ENCODE measurements at regions not wholly inside any gene's neighbourhood (a gene's known extent, or its start where the extent isn't known, plus 50 kb on each side); places are given as distances from the start of the nearest gene placed in this dataset.

DNA sequence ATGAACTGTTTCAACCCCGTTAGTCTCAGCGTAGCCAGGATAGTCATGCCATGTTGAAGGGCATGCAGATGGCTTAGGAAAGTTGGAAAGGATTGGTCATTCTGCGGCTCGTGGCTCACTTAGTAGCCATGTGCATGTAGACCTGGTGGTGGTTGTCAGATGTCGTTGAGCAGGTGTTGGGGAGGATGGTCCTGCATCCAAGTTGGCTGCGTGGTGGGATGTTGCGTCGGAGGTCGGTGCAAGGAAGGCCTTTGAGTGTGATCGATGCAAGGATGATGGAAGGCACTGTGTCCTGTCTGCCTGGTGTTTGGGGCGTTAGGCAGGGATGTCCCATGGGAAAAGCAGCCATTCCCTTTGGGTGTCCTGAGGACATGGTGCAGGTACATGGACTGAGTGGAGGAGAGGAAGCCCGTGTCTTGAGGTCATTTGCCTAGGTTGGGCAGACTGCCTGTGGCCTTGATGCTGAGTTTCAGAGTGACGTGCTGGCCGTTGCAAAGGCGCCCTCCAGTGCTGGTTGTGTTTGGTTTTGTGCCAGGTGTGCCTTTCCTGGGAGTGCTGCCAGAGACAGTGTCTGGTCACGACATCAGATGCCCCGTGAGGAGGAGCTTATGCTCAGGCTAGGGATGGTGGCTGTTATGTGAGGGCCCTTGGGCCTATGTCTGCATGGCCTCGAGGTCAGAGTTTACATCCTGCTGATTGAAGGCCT, 103.4 kb downstream of the SNRPN start:
- Histone ChIP-seq H3K27ac (no peak overlapping the region), H3K4me1 (replicated peaks) (no peaks in the 10 kb centered on the region), H3K27me3 (replicated peaks; ENCODE audit: insufficient read depth) (no peaks in the 10 kb centered on the region), H3K9me3 (peaks cover 8% of the 10 kb centered on the region), H3K4me3 (no peak overlapping the region), H3K36me3 (peaks cover 62 to 85% of the 10 kb centered on the region in 2 donors)
- no peak for TF ChIP-seq POLR2A (IDR thresholded peaks at IDR 0.05)
- TF ChIP-seq CTCF (IDR thresholded peaks at IDR 0.05): no peak
- TF ChIP-seq POLR2AphosphoS5 (IDR thresholded peaks at IDR 0.05): no peak
- 91% methylated on average over 18 of the region's 18 CpGs for WGBS
- intact Hi-C loops (cut with DNase I): no loop called here
- no peak for DNase-seq (ENCODE audit: low spot score)

- 93% methylated on average over 20 of the region's 20 CpGs for WGBS
- H3K4me3 ChIP-seq: no peak overlapping the region
- H3K4me1 ChIP-seq (replicated peaks): no peaks in the 10 kb centered on the region
- intact Hi-C loops (cut with DNase I): no loop called here
- H3K36me3 ChIP-seq: peaks cover 57 to 83% of the 10 kb centered on the region in 2 donors
- no peak for DNase-seq (ENCODE audit: low spot score)
- peaks cover 11% of the 10 kb centered on the region for H3K9me3 ChIP-seq
- H3K27me3 ChIP-seq (replicated peaks; ENCODE audit: insufficient read depth): no peaks in the 10 kb centered on the region
- TF ChIP-seq POLR2A (IDR thresholded peaks at IDR 0.05) (no peak), POLR2AphosphoS5 (IDR thresholded peaks at IDR 0.05) (no peak), CTCF (IDR thresholded peaks at IDR 0.05) (no peak)
- H3K27ac ChIP-seq: no peak overlapping the region
Measured at GRCh38 chr15:25059698-25060471, 105.1 kb downstream of the SNRPN start.

GRCh38 chr15:25060472-25060803, 105.7 kb downstream of the SNRPN start:
- TF ChIP-seq POLR2A (IDR thresholded peaks at IDR 0.05): no peak
- no peak for TF ChIP-seq CTCF (IDR thresholded peaks at IDR 0.05)
- no peak for TF ChIP-seq POLR2AphosphoS5 (IDR thresholded peaks at IDR 0.05)
- peaks cover 14% of the 10 kb centered on the region for H3K9me3 ChIP-seq
- H3K27me3 ChIP-seq (replicated peaks; ENCODE audit: insufficient read depth): no peaks in the 10 kb centered on the region
- H3K36me3 ChIP-seq: peaks cover 60 to 88% of the 10 kb centered on the region in 2 donors
- H3K4me1 ChIP-seq (replicated peaks): no peaks in the 10 kb centered on the region
- DNase-seq (ENCODE audit: low spot score): no peak
- 91% methylated on average over 8 of the region's 8 CpGs for WGBS
- intact Hi-C loops (cut with DNase I): no loop called here
- no peak overlapping the region for H3K27ac ChIP-seq
- no peak overlapping the region for H3K4me3 ChIP-seq

DNA sequence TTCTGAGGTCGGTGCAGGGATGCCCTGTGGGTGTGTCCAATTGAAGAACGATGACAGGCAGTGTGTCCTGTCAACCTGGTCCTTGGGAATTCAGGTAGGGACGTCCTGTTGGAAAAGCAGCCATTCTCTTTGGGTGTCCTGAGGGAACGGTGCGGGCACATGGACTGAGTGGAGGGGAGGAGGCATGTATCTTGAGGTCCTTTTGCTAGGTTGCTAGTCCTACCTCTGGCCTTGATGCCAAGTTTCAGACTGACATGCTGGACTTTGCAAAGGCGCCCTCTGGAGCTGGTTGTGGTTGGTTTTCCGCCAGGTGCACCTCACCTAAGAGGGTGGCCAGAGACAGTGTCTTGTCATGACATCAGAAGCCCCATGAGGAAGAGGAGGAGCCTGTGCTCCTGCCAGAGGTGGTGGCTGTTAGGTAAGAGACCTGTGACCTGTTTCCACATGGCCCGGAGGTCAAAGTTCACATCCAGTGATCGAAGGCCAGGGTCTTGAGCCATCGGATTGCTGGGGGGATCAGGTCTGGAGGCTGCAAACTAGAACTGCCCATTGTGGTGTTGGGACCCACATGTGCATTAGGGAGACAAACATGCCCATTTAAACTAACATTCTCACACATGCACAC, 106.3 kb downstream of the SNRPN start:
- peaks cover 14% of the 10 kb centered on the region for H3K9me3 ChIP-seq
- TF ChIP-seq POLR2AphosphoS5 (IDR thresholded peaks at IDR 0.05): no peak
- no peak for TF ChIP-seq CTCF (IDR thresholded peaks at IDR 0.05)
- 85% methylated on average over 10 of the region's 10 CpGs for WGBS
- H3K27ac ChIP-seq: no peak overlapping the region
- no peak for DNase-seq (ENCODE audit: low spot score)
- H3K4me3 ChIP-seq: no peak overlapping the region
- H3K27me3 ChIP-seq (replicated peaks; ENCODE audit: insufficient read depth): no peaks in the 10 kb centered on the region
- intact Hi-C loops (cut with DNase I): no loop called here
- H3K36me3 ChIP-seq: peaks cover 62 to 91% of the 10 kb centered on the region in 2 donors
- no peaks in the 10 kb centered on the region for H3K4me1 ChIP-seq (replicated peaks)
